NCI-H526 (cell line): ENCODE measurements at regions not wholly inside any gene's neighbourhood (a gene's known extent, or its start where the extent isn't known, plus 50 kb on each side); places are given as distances from the start of the nearest gene placed in this dataset.

ENCODE experiments used
- DNase-seq, 2 experiments: peaks; one replicate each; lab custom pipeline; 2025; lab: John Stamatoyannopoulos, UW

DNA sequence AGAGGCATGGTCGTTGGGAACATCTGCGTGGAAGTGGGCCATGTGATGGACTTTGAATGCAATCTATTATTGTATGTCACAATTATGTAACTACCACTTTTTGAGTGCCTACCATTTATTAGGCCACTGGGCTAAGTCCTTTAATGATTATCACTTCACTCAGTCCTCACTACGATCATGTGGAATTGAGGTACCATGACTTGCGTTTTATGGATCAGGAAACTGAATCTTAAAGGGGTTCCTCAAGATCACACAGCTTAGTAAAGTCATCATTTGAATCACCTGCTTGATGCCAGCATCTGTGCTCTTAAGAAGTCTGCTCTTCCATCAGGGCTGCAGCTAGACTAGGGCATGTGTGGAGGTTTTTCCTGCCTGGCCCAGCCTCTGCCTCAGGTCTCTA lies 136.7 kb downstream of the DAD1 start:
- DNase-seq, result no peak

DNA sequence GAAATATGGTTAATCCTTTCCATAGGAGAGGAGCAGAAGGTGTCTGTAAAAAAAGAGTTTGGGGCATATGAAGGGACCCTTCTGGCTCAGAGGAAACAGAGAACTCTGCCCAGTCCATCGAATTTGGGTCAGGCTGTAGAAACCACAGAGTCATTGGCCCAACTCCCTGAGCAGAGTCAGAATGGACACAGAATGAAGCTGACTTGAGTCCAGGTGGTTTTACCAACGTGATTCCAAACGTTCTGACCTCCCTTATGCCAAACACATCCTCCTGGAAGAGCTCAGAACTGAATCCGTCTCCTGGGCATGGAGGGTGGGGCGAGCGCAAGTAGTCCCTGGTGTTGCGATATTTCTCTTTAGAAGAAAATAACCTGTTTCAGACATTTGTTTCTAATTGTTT lies 138.8 kb downstream of the DAD1 start:
- DNase-seq, result no peak

DNA sequence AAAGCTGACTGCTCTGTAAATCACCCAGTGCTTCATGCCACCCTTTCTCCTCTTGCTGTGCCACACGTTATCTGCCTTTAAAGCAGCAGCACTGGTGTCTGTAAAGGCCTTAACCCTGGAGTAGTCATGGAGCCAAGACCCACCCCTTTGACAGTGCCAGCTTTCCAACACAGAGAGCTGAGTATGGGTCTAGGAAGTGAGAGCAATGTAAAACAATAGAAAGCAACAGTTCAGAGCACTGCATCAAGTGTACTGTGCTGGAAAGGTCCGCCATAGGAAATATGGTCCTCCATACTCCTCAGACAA lies 139.5 kb downstream of the DAD1 start:
- DNase-seq, result no peak

DNA sequence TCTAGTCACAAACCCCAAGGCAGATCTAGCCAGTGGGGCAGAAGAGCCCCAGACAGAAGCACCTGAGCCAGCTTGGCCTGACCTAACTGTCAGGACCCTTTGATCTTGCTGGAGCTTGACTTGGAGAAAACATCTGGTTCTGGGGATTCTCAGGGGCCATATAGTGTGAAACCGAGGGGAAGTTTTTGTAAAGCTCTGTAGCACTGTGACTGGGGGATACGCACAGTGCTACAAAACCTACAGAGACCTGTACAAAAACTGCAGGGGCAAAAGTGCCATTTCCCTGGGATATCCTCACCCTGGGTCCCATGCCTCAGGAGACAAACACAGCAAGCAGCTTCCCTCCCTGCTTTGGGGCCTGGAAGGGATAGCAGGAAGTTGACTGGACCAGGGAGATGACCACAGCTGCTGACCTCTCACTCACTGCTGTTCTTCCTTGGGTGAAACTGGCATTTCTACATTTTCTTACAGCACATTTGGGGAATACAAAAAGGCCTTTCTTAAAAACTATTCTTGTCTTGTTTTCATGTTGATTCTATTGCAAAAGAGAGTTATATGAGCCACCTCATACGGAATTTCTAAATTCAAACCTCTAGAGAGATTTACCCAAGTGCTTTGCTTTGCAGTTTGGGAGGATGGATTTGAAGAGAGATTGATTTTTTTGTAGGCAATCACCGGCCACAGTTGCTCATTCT lies 140.0 kb downstream of the DAD1 start:
- no peak for DNase-seq

DNA sequence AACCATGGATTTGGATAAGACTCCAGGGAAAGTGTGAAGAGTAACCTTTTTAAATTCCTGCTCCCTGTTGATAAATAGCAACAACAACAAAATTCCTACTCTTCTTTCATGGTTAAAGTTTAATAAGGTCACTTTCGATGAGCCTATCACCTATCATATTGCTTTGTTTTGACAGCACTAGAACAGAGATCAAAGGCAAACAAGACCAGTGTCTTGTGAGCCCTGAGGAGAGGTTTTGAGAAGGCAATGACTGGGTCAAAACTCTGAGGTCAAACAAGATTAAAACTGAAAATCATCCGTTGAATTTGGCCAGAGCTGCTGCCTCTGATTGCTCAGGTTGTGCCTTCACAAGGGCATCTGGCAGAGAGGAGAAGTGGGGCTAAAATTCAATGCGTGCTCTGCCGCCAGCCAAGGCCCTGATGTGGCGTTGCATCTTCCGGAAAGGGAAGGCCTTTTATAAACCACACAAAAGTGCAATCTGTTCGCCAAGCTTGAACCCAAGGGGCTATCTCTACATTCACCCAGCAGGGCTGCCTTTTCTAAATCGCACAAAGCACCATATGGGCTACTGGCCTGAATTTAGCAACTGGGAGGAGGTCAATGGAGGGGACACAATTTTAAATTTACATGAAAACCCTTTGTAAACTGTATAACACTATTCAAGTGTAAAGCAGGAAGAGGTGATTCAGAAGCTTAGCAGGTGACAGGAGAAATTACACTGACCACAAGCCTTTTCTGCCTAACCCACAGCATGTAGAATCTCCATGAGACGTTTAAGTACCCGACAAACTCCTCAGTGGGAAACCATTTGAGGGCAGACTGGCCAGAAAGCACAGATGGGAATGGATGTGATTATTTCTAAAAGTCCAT lies 140.8 kb downstream of the DAD1 start:
- no peak for DNase-seq

DNA sequence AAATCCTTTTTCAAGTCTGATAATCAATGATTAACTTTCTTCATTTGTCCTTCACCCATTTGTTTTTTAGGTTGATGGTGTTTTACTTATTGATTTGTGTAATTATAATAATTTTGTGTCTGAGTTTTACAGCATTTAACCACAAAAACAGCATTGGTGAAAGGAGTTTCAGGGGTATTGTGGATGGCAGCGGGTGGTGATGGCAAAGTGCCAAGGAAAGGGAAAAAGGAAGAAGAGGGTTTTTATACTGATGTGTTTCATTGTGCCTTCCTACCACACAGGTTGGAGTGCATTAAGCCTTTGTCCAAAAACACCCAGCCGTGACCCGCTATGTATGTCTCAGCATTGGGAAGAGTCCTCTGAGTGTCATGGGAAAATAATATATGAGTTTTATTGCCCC lies 150.3 kb downstream of the DAD1 start:
- DNase-seq, result no peak

DNA sequence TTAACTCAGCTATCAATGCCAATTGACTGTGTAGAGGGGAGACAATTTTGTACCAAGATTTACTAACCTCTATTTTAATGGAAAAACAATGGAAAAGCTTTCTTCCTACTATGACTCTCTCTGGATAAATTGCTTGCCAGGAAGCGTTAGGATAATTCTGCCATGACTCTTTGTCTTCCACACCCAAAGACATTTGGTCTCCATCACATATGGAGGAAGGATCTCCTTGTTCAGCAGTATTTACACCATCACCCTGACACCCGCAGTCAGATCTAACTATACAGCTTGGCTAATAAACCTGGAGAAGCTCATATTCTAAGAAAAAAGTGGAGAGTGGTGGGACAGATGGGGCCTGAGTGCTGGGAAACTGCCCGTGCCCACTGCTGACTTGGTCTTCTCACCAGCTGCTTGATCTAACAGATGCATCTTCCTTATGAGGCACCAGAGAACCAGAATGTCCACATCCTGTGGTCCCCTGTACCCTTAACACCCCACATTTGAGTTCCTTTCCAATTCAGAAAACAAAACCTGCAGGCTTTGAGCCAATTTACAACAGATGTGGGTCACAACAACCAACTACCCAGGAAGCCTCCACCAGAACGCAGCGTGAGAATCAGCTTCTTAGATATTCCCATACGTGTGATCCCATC lies 154.0 kb downstream of the DAD1 start:
- no peak for DNase-seq

DNA sequence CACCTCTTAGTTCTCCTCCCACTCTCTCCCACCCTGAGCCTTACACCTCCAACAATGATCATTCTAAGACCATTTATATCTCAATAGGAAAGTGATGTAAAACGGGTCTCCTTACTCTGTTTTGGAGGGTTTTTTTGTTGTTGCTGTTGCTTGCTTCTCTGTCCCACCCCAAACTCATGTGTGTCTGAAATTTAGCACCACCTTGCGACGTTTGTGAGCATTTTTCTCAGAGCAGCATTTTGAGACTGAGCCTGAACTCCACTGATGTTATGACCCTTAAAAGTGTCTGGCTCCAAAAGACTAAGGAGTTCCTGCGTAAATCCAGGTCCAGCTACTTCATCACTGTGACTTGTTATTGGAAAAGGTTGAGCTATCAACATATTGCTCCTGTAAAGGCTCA lies 155.0 kb downstream of the DAD1 start:
- DNase-seq, result no peak

DNA sequence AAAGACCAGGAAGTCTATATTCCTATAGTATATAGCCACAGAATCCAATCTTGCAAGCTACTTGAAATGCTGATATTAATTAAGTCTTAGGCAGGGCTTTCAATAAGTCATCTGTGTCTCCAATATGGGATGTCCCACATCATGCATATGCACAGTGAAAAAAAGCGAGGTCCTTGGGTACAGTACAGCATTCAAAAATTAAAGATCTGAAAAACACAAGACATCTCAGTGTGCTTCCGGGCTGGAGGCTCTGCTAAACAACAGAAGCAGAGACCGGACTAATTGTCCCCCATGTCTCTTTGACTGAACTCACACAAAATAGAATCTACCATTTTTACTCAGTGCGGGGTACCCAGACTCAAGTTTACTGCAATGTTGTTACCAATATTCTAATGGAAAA lies 156.0 kb downstream of the DAD1 start:
- no peak for DNase-seq

DNA sequence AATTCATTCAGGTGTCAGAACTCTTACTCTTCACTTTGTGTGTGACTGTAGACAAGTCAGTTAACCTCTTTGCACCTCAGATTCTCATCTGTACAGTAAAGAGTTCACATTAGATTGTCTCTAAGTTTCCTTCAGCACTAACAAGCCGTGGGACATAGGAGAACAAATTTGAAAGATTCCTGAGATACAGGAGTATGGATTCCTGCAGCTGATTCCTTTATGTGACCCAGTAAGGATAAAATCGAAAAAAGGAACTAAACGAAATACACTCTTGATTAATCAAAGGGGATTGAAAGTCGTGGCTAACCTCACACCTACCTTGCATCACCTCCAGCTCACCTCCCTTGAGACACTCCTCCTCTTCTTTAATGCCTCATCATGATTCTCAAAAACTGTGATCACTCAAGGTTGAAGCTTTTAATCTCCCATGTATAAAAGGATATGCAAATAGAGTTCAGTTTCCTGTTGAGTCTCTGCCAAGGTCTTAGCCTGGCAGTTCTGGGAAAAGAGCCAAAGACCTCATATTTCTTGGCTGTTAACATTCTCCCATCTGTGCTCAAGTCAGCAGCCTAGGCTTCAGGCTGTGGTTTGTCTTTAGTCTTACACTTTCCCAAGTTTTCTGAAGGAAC lies 156.6 kb downstream of the DAD1 start:
- no peak for DNase-seq

DNA sequence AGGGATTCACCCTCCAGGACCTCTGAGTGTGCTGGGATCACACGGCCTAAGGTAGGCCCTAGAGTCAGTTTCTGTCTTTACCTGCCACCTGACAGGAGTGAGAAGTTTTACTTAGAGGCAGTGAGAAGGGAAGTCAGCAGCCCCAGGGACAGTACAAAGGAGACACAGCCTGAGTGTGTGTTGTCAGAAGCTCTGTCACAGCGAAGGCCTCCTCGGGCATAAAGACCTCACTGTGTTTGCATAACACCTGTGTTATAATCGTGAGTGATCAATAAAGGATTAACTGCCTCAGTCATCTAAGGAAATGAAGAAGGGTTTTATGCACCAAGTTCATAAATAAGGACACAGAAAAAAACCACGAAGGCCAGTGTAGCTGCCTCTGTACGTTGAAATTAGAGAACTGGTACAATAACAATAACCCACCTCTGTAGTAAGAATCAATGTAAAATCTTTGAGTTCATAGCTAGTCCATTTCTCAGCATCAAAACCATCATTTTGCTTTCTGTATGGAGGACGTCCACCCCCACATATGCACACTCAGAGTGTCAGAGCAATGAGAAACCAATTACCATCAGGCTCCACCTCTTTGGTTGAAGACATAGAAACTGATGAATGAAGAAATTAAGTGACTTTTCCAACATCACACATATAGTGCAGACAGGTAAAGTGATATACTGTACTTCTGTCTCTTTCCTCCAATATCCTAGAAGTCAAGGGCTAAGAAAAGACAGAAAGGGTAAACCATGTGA lies 159.3 kb downstream of the DAD1 start:
- no peak for DNase-seq

DNA sequence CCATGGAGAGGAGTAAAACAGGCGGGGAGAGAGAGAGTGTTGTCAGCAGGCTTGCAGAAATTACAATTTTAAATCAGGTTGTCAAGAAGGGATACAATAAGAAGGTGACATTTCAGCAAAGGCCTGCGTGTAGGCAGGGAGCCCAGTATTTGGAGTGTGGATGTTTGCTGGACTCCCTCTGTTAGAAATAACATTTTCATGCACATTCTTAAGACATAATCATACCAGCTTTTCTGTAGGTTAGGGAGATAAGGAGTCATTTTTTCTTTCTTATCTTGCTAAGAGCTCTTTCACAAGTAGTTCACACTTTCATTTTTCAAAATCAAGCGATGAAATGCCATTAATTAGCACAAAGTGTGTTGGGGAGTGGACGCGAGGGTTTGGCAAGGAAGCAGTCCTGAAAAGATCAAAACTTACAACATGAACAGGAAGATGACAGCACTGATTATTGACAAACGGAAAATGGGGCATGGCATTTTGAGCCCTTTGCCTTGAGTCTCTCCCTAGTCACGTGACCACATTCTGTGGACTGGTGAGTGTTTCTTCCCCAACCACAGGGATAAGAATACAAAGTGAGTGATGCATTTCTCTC lies 160.2 kb downstream of the DAD1 start:
- DNase-seq, result no peak

DNA sequence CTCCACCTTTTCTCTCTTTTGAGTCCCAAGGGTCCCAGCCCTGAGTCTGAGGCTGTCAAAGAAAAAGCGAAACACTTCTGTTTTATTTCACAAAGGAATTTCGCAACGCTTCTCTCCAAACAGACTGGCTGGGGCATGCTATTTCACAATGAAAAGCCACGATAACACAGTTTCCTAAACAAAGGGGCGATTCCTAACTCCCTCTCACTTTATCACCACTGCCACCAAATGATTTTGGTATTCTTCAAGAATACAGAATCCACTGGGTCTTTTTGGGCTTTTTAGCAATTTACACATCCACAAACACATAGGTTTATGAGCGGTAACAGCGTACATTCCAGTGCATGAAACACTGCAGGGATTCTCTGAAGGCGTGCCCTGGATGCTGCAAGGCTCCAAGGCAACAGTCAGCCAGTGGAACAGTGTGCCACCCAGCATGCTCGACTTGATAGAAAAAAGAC lies 161.2 kb downstream of the DAD1 start:
- no peak for DNase-seq

DNA sequence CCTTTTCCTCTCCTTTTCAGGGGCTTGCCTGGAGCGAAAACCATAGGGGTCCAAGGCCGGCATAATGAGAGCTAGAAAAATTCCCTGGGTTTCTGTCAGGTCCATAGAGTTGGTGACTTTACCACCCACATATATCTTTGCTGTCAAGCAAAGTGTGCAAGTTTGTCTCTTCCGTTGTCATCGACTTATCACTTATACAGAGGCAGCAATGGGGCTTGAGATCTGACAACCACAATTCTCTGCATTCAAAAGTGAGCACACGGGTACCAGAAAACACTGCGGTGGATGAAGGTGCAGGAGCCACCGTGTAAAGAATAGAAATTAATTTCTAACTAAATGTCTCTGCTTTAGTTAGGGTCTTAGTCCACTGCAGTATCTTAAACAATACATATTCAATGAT lies 162.3 kb downstream of the DAD1 start:
- DNase-seq, result no peak

DNA sequence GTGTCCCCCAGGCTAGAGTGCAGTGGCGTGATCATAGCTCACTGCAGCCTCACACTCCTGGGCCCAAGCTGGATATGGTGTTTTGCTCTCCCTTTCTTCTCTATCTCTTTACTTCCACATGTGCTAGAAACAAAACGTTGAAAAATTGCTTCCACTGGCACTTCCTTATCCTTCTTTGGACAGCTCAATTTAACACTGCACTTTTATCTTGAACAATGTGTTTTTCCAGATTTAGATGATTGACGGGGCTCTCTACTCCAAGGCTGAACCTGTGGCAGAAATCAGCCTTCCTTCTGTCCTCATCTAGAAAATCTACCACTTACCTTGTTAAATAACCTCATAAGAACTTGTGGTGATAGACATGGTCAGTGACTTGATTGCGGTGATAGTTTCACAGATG lies 165.1 kb downstream of the DAD1 start:
- DNase-seq, result no peak

DNA sequence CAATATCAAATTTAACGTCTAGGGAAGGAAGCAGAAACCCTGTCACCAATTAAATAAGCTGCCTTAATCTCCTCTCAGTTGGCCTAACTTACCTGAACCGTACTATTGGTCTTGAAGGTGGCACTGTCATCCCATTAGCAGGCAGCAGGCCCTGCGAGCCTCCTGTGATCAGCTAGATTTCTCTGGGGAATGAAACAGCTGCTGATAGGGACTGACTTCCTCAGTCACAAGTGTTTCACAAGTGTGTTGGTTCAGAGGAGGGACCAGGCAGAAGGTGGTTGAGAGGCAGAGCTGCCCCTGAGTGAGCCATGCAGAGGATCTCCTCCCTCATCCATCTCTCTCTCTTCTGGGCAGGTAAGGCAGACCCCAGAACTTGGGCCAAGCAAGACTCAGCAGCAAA lies 166.8 kb downstream of the DAD1 start:
- no peak for DNase-seq

DNA sequence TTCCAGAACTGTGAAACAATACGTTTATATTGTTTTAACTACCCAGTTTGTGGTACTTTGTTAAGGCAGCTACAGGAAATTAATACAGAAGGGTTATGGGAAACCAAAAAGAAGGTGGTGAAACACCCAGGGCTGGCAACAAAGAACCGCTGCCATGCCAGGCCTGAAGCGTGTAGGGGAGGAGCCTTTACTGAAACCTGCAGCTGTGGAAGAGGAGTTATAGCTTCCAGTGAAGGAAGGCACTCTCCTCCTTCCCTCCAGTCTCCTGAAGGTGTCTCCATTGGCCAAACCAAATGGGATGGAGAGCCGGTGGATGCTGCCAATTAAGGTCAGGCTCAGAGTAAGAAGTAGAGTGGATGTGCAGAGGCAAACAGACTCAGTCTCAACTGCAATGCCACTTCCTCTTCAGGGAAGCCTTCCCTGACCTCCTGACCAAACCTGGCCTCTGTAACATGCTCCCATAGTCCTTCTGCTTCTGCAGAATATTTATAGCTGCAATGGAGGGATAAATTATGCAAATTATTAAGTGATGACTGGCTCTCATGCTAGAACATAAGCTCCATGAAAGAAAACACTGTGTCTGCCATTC lies 168.3 kb downstream of the DAD1 start:
- no peak for DNase-seq

DNA sequence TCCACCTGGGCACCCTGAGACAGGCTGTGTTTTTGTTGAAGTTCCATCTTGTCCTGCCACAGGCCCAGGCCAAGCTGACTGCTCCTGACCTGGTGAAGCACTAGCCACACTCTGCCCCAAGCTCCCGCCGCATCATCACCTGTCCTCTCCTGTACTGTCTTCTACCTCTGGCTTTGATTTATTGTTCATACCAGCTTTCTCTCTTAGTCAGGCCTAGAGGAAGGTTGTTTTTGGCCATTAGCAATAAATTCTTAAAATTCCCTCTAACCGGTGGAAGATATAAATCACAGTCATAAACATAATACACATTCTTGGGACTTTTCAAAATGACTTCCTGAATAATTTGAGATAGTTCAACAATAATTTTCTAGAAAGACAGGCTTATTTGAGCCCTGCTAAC lies 169.4 kb downstream of the DAD1 start:
- no peak for DNase-seq

DNA sequence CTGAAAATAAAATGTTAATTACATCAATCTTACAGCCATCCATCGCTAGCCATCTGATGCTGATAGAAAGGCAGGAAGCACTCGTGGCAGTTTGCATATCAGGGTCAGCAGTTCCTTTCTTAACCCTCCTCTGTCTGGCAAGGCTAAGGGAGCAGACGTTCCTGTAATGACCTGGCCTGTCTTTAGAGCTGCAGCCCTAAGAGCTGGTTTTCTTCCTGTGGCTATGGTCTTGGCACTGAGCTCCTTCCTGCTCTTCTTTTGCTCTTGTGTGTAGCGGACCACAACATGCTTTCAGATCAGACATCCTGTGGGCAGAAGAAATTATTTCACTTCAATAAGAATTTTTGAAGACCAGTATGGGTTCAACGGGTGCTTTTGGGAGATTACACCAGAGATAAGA lies 170.4 kb downstream of the DAD1 start:
- no peak for DNase-seq

DNA sequence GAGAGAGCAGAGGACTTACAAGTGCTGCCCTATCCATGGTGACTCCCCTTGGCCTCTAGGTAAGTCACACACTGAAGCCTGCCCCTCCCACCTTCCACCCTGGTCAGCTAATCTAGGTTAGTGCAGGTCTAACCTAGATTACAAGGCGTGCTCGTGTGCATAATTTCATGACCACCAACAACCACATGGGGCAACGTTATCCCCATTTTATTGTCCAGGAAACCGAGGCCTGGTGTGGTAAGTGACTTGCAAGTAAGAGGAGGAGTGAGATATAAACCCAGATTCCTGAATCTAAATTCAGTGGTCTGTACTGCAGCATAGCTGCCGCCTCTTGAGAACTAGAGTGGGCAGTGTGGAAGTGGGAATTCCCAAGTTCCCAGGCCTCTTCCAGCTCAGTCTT lies 171.1 kb downstream of the DAD1 start:
- DNase-seq, result no peak

DNA sequence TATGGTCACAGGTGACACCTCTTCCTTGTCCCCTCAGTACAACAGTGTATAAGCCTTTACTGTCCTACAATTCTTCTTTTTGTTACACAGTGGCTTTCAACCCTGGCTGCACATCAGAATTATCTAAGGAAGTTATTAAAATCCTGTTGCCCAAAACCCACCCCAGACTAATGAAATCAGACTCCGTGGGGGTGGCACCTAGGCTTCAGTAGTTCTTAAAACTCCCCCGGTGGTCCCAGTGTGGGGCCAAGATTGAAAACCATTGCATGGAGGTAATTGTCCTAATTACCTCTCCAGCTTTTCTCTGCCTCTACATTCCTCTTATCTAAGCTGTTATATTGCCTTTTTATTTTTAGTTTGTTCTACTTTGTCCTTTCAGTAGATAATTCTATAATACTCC lies 172.8 kb downstream of the DAD1 start:
- DNase-seq, result no peak
